HG02973 (cell line): ENCODE measurements at regions not wholly inside any gene's neighbourhood (a gene's known extent, or its start where the extent isn't known, plus 50 kb on each side); places are given as distances from the start of the nearest gene placed in this dataset.

Source experiments
- ATAC-seq: cut with Tn5 transposase; IDR thresholded peaks from one replicate; pipeline ENCODE4 v1.9.1; 2021; ENCODE audit warnings: moderate library complexity; ENCODE audit not compliant: unreplicated experiment

GRCh38 chr1:239914751-239915231 lies 176.9 kb upstream of the FMN2 start:
- no peak for ATAC-seq

- no peak for ATAC-seq
These were observed 173.0 kb upstream of the FMN2 start for GRCh38 chr1:239918634-239919033.

- no peak for ATAC-seq
These were observed 171.5 kb upstream of the FMN2 start for GRCh38 chr1:239920214-239920613.

GRCh38 chr1:239922778-239923522 lies 168.7 kb upstream of the FMN2 start:
- no peak for ATAC-seq

- no peak for ATAC-seq
These were observed 166.8 kb upstream of the FMN2 start for GRCh38 chr1:239924741-239925350.

- ATAC-seq = no peak
These were observed 165.5 kb upstream of the FMN2 start for GRCh38 chr1:239926184-239926583.

- no peak for ATAC-seq
These were observed 162.4 kb upstream of the FMN2 start for GRCh38 chr1:239929317-239929716.

DNA sequence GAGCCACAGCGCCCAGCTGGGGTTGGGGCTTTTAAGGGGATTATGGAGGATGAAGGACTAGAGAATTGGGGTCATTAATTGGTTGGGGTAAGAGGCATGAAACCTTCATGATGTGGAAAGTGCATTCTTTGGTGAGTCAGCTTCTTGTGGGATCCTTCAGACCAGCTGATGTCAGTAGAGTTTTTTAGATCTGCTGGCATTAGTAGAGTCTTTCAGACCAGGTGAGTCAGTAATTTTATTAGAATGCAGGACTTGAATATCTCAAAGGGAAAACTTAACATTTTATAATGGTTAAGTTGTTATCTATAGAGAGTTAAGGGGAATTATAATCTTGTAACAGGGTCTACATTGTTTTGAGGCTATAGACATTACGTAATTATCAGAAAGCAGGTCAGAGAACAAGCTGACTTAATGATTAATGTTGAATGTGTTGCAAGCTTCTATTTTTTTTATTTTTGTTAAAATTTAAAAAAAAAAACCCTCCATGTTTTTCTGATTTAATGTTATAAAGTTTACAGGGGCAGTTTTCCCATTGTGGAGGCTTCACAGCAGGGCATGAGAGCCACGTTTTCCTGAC lies 160.9 kb upstream of the FMN2 start:
- no peak for ATAC-seq

DNA sequence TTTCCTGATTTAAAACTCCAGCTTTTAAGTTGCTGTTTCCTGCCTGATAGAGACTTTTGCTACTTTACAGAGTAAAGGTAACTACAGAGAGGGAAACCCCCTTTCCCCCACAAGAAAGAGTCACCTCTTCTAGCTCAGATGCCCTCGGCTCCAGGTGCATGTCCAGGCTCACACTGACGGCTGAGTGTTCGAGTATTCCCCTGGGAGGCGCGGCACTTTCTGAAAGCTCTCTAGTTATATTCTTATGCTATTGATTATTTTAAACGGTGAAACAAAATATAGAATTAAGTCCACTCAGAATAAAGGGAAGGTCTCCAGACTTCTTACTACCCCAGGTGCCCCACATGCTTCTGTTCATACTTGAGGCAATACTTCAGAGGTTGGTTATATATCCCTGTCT lies 160.3 kb upstream of the FMN2 start:
- ATAC-seq = no peak

- ATAC-seq = no peak
These were observed 152.1 kb upstream of the FMN2 start for GRCh38 chr1:239939602-239940001.

DNA sequence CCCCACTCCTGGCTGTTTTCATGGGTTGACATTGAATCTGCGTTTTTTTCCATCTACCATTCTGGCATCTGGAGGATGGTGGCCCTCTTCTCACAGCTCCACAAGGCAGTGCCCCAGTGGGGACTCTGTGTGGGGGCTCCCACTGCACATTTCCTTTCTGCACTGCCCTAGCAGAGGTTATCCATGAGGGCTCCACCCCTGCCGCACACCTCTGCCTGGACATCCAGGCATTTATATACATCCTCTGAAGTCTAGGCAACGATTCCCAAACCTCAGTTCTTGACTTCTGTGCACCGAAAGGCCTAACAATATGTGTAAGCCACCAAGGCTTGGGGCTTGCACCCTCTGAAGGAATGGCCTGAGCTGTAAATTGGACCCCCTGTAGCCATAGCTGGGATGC lies 147.9 kb upstream of the FMN2 start:
- no peak for ATAC-seq

DNA sequence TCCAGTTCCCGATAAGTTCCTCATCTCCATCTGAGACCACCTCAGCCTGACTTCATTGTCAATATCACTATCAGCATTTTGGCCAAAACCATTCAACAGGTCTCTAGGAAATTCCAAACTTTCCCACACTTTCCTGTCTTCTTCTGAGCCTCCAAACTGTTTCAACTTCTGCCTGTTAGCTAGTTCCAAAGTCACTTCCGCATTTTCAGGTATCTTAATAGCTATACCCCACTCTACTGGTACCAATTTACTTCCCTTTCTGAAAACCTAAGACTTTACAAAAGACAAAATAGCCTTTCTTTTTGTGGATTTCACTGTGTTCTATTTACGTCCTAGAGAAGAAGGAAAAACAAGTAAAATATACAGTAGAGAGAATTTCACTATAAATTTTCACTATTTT lies 147.0 kb upstream of the FMN2 start:
- no peak for ATAC-seq

DNA sequence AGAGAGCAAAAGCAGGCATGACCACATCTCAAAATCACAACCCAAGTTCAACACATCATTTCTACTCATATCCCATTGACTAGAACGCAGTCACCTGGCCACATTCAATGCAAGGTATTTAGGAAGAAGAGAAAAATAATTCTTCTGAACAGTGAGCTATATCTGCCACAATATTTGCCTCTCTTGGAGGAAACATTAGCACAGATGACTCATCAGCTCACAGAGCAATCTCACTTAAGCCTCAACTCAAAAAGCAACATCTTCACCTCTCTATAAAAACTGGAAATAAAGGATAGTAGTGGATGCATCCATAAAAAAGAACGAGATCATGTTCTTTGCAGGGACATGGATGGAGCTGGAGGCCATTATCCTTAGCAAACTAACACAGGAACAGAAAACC lies 143.9 kb upstream of the FMN2 start:
- ATAC-seq = no peak

DNA sequence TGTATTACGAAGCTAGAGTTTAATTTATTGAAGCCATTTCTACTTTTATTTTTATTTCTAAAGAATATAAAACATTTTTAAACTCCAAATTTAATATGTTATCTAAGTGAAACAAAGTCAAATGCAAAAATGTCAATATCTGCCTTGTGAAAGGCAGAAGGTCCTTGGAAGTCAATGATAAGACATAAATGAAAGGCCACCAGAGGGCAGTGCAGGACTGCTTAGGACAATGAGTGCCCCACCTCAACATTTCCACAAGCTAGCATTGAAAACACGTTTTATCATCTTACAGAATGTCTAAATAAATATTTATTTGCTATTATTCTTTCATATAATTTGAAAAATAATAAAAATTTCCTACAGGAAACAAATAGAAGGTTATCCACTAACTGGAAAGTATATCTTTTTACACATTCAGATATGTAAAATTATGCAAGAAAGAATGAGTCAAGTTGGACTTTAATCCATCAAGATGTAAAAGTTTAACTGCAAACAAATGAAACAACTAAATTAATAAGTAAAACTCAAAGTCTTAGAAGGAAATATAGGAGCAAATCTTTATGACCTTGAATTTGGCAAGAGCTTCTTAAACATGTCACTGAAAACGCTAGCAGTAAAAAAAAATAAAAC lies 140.1 kb upstream of the FMN2 start:
- ATAC-seq = peak; percentile 68

DNA sequence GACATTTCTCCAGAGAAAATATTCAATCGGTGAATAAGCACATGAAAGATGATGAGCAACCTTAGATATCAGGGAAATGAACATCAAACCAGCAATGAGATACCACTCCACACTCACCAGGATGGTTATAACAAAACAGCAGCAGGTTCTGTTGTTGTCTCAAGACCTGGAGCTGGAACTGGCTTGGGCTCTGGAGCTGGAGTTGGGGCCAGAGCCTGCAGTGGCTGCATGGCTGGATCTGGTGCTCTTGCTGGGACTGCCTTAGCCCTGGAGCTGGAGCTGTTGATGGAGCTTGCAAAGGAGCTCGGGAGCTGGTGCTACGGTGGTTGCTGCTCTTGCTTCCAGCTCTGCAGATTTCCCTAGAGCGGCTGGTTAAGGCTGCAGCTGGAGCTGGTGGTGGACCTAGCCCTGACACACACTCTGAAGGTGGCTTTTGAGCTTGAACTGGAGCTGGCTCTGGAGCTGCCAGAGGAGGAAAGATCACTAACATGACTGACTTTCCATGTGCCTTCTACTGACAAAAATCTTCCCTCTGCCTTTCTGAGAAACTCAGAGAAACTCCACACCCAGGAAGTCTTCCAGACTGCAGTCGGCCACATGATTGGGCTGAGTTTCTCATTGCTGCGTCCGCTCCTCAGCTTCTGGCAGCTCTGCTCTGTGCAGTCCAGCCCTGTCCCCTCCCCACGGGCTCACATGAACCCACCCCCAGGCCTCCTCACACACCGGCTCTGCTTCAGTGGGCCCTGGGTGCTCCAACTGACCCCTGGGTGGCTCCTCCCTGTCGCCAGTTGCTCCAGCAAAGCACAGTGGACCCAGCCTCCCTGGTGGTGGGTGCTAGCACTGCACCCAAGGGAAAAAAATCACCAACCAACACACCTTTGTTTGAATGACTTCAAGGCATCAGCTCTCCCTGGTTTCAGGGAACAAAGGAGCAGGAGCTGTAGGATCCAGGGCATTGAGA lies 139.1 kb upstream of the FMN2 start:
- ATAC-seq = no peak

DNA sequence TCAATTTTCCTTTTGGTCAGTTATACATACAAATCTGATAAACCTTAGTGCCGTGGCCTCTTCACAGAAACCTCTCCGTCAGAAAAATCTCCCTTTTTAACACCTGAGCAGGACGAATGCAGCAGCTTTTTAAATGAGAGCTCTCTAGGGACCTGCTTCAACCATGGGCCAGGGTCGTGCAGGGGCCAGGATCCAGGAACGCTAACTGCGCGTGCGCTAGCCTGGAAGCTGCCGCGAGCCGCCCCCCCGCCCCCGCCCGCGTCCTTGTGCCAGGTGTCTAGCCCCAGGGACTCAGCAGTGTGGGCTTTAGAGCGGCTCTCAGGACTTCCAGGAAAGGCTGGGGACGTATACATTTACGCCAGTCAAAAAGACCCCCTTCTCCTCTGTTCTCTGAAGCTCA lies 136.8 kb upstream of the FMN2 start:
- no peak for ATAC-seq

GRCh38 chr1:239955431-239955830 lies 136.3 kb upstream of the FMN2 start:
- no peak for ATAC-seq

- no peak for ATAC-seq
These were observed 135.4 kb upstream of the FMN2 start for GRCh38 chr1:239956263-239956662.

- ATAC-seq = no peak
These were observed 133.6 kb upstream of the FMN2 start for GRCh38 chr1:239958063-239958462.

- ATAC-seq = no peak
These were observed 131.3 kb upstream of the FMN2 start for GRCh38 chr1:239960366-239960765.

GRCh38 chr1:239963856-239964255 lies 127.8 kb upstream of the FMN2 start:
- ATAC-seq = no peak
